HEK293T (cell line): ENCODE measurements at regions not wholly inside any gene's neighbourhood (a gene's known extent, or its start where the extent isn't known, plus 50 kb on each side); places are given as distances from the start of the nearest gene placed in this dataset.
"Not testable (repeated sequence)": the region's sequence is repeated elsewhere in the genome, so short reads cannot be mapped to it uniquely, and the experiment has no call there.

Source experiments
- CTCF ChIA-PET: fragments of 350-600 bp; formaldehyde crosslinking; extraction: SDS; loops from one replicate; lab custom pipeline; 2021; ENCODE audit warnings: antibody characterized with exemption, inconsistent platforms; lab: Yijun Ruan, JAX
- POLR2A ChIA-PET: fragments of 350-600 bp; formaldehyde crosslinking; extraction: SDS; loops from one replicate; lab custom pipeline; 2020; ENCODE audit warnings: antibody characterized with exemption, inconsistent platforms; lab: Yijun Ruan, JAX
- DNase-seq: peaks from one replicate; pipeline ENCODE4 v3.0.0; 2012; ENCODE audit warnings: mixed read lengths; ENCODE audit errors: extremely low spot score
- ARNT ChIP-seq: fragments of 450-650 bp; IDR thresholded peaks from 2 replicates; pipeline ENCODE4 v1.6.1; 2017; ENCODE audit warnings: mild to moderate bottlenecking
- BHLHE40 ChIP-seq: fragments of 450-650 bp; IDR thresholded peaks from 2 replicates; pipeline ENCODE4 v1.6.1; 2016; ENCODE audit warnings: mild to moderate bottlenecking, moderate library complexity, borderline replicate concordance
- CTBP1 ChIP-seq: fragments of 450-650 bp; IDR thresholded peaks from 2 replicates; pipeline ENCODE4 v1.6.1; 2016; ENCODE audit warnings: borderline replicate concordance
- ELF4 ChIP-seq: fragments of 450-650 bp; IDR thresholded peaks from 2 replicates; pipeline ENCODE4 v1.6.1; 2017; ENCODE audit warnings: antibody characterized with exemption
- FOXA1 ChIP-seq: fragments of 450-650 bp; IDR thresholded peaks from 2 replicates; pipeline ENCODE4 v1.6.1; 2016; ENCODE audit warnings: mild to moderate bottlenecking
- FOXK2 ChIP-seq: fragments of 450-650 bp; IDR thresholded peaks from 2 replicates; pipeline ENCODE4 v1.6.1; 2016; ENCODE audit warnings: mild to moderate bottlenecking
- FOXM1 ChIP-seq: fragments of 450-650 bp; IDR thresholded peaks from 2 replicates; pipeline ENCODE4 v1.6.1; 2017; ENCODE audit warnings: mild to moderate bottlenecking, borderline replicate concordance
- HDGF ChIP-seq: fragments of 450-650 bp; IDR thresholded peaks from 2 replicates; pipeline ENCODE4 v1.6.1; 2017; ENCODE audit warnings: antibody characterized with exemption, borderline replicate concordance
- L3MBTL2 ChIP-seq: fragments of 450-650 bp; conservative IDR thresholded peaks from 2 replicates; pipeline ENCODE4 v1.6.1; 2016; ENCODE audit warnings: mild to moderate bottlenecking
- LEF1 ChIP-seq: fragments of 450-650 bp; IDR thresholded peaks from 2 replicates; pipeline ENCODE4 v1.6.1; 2017; ENCODE audit warnings: mild to moderate bottlenecking, borderline replicate concordance
- NFRKB ChIP-seq: fragments of 450-650 bp; IDR thresholded peaks from 2 replicates; pipeline ENCODE4 v1.6.1; 2016; ENCODE audit warnings: mild to moderate bottlenecking, moderate library complexity
- SP1 ChIP-seq: fragments of 450-650 bp; IDR thresholded peaks from 2 replicates; pipeline ENCODE4 v1.6.1; 2017
- SUZ12 ChIP-seq: fragments of 450-650 bp; IDR thresholded peaks from 2 replicates; pipeline ENCODE4 v1.6.1; 2016; ENCODE audit warnings: mild to moderate bottlenecking
- TARDBP ChIP-seq: fragments of 450-650 bp; IDR thresholded peaks from 2 replicates; pipeline ENCODE4 v1.6.1; 2016
- ZNF384 ChIP-seq: fragments of 450-650 bp; IDR thresholded peaks from 2 replicates; pipeline ENCODE4 v1.6.1; 2016
- TF ChIP-seq, protein P1 (sequence below): fragments of 450-650 bp; IDR thresholded peaks from 2 replicates; pipeline ENCODE4 v1.6.1; 2016

DNA sequence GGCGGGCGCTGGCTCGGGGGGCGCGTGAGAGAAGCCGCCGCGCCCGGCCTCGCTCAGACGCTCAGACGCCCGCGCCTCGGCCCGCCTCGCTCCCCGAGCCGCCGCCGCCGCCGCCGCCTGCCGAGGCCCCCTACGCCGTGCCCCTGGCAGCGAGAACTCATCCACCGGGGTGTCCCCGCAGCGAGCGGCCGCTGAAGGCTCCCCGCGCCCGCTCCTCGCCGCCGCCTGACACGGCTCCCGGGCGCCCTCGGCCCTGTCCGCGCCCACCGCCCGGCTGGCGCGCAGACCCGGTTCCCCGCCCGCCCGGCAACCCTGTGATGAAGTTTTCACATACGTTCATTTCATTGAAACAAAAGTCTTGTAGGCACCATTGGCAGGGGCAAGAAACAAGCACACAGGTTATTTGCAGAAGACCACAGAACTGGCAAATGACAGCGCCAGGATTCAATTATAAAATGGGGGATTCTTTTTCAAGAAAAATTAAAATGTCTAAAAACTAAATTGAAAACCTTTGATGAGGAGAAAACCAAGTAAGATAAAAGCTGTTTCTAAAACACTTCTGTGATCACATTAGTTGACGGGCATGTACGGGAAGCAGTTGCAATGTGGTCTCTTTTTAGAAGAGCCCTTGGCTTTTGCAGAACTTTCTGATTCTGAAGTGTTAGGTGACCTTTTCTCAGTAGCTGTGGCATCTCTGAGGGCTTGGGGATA lies 50.5 kb upstream of the TUBA3D start:
- CTCF ChIA-PET, result no interaction called here
- DNase-seq, result no peak
- POLR2A ChIA-PET, result no interaction called here
- TF ChIP-seq ARNT (no peak), LEF1 (no peak), FOXM1 (no peak), L3MBTL2 (no peak), ZNF384 (no peak), CTBP1 (no peak), NFRKB (no peak), FOXA1 (no peak), SUZ12 (no peak), HDGF (no peak), BHLHE40 (no peak), ELF4 (no peak), SP1 (no peak)
- TF ChIP-seq, protein P1, sequence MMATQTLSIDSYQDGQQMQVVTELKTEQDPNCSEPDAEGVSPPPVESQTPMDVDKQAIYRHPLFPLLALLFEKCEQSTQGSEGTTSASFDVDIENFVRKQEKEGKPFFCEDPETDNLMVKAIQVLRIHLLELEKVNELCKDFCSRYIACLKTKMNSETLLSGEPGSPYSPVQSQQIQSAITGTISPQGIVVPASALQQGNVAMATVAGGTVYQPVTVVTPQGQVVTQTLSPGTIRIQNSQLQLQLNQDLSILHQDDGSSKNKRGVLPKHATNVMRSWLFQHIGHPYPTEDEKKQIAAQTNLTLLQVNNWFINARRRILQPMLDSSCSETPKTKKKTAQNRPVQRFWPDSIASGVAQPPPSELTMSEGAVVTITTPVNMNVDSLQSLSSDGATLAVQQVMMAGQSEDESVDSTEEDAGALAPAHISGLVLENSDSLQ, result no peak

DNA sequence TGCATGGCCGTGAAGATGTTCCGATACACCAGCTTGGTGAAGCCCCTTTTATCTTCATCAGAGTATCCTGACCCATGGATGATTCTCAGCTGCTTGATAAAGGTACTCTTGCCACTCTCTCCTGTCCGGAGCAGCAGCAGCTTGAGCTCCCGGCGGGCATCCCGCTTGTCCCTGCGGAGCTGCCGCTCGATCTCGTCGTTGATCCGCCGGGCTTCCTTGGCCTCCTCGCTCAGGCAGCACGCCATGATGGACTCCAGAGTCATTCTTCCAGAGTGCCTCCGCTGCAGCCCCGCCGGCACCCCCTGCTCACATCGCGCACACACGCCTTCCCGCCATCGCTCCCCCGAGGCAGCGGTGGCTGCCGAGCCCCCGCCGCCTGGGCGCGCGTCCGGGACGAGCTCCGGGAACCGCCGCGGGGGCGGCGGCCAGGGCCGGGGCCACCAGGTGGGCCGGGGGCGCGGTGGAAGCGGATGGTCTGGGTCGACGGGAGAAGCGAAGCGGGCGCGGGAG lies 51.3 kb upstream of the TUBA3D start:
- DNase-seq, POLR2A ChIA-PET, CTCF ChIA-PET: not testable (repeated sequence)

DNA sequence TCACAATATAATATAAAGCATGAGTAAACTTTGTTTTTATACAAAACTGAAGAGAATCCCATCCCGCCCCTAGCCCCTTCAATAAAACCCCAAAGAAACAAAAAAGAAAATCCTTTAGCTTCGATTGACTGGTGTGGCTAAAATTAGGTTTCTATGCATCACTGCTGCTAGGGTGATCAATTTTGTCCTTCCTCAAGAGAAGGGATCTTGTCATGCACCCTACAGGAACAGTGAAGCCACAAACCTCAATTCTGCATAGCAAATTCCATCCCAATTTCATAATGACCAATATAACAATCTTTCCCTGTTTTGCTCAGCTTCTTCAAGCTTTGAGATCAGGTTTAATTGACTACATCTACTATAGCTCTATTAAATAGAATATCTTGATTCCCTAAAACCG lies 55.2 kb upstream of the TUBA3D start:
- CTCF ChIA-PET, DNase-seq, POLR2A ChIA-PET: not testable (repeated sequence)

DNA sequence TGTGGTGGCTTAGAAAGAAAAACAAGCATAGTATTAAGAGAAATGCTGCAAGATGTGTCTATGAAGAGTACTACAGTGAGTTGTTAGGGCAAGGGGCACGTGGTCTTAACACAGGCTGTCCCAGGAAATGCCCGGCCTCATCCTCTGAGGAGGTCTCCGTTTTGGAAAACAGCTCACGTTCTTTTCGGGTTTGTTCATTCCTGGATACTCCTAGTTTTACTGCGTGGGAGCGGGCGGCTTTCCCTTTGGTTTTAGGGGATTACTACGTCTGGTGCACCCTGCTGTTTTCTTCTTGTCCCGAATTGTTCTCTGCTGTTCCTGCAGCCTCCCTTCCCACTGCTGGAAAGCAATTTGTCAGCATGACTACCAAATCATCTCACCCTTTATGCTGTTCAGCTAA lies 55.5 kb upstream of the RAB6D start:
- ChIA-PET CTCF (no interaction called here), POLR2A (no interaction called here)
- TF ChIP-seq TARDBP (no peak), L3MBTL2 (peak; percentile 65), SP1 (no peak)
- TF ChIP-seq, protein P1, result no peak
- DNase-seq, result peak; percentile 13

DNA sequence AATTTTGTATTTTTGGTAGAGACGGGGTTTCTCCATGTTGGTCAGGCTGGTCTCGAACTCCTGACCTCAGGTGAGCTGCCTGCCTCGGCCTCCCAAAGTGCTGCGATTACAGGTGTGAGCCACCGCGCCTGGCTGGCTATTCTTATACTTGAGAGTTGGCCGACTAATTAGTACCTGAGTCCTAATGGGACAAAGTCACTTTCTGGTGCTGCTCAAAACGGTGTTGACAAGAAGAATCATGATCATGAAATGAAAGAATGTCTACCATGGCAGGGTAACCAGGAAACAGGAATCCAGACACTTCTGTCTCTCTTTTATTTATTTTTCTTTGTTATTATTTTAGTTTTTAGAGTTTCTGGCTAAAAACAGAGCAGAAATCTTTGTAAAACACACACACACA lies 54.7 kb upstream of the RAB6D start:
- no peak for TF ChIP-seq HDGF
- TF ChIP-seq ZNF384, result no peak
- no peak for TF ChIP-seq TARDBP
- no peak for TF ChIP-seq ELF4
- TF ChIP-seq FOXA1, result no peak
- TF ChIP-seq CTBP1, result no peak
- TF ChIP-seq L3MBTL2, result no peak
- no peak for TF ChIP-seq SUZ12
- TF ChIP-seq NFRKB, result no peak
- no peak for TF ChIP-seq LEF1
- TF ChIP-seq SP1, result no peak
- TF ChIP-seq, protein P1, result no peak
- no peak for TF ChIP-seq ARNT
- TF ChIP-seq FOXK2, result no peak
- TF ChIP-seq FOXM1, result no peak
- no peak for TF ChIP-seq BHLHE40
- ChIA-PET POLR2A (no interaction called here), CTCF (no interaction called here)
- no peak for DNase-seq

DNA sequence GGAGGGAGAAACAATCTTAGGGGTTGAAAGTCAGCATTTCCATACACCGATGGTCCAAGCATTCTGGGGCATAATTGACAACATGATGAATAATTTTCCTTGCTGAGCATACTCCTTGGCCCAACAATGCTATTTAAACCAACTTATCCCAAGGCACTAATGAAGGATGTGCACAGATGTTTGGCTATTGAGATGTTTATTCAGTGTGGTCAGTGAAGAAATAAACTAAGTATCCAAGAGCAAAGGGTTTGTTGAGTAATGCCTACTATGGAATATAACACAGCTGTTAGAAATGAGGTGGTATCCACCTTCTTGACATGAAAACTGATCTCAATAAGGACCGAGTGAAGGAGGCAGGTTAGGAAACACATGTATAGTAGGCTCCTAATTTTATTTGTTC lies 53.9 kb upstream of the RAB6D start:
- TF ChIP-seq LEF1, result no peak
- no peak for TF ChIP-seq FOXM1
- no peak for TF ChIP-seq HDGF
- no peak for TF ChIP-seq BHLHE40
- TF ChIP-seq FOXA1, result no peak
- TF ChIP-seq FOXK2, result no peak
- no peak for TF ChIP-seq ARNT
- TF ChIP-seq L3MBTL2, result no peak
- TF ChIP-seq NFRKB, result no peak
- POLR2A ChIA-PET, result no interaction called here
- no peak for DNase-seq
- CTCF ChIA-PET, result no interaction called here

DNA sequence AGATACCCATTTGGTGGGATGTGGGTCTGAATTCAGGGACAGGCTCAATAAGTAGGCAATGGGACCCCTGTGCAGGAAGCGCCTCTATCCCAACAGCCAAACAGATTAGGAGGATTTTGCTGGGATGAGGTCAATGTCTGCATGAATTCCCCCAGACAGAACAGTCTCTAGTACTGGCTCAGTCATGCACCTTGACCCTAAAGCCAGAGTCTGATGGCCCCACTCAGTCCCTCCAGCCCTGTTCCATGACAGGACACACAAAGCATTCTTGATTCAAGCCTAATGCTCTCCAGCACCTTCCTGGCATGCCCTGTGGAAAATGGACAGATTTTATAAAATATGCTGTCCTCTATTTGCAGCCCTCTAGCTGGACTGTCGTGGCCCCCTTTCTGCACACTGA lies 49.8 kb upstream of the RAB6D start:
- ChIA-PET POLR2A (interaction anchor here (1.0 kb wide), 1 partner anchor 78 kb away, joined by 3 read pairs; no protein-coding TSS in a partner anchor), CTCF (interaction anchor here (1.2 to 1.3 kb wide), 2 partner anchors 256 to 259 kb away, joined by 3 to 5 read pairs; no protein-coding TSS in a partner anchor)
- TF ChIP-seq ELF4, result no peak
- no peak for TF ChIP-seq LEF1
- no peak for TF ChIP-seq FOXM1
- no peak for TF ChIP-seq SUZ12
- TF ChIP-seq L3MBTL2, result no peak
- no peak for TF ChIP-seq ARNT
- no peak for TF ChIP-seq BHLHE40
- no peak for TF ChIP-seq NFRKB
- TF ChIP-seq CTBP1, result no peak
- TF ChIP-seq FOXA1, result no peak
- no peak for TF ChIP-seq FOXK2
- no peak for TF ChIP-seq ZNF384
- no peak for TF ChIP-seq SP1
- TF ChIP-seq, protein P1, result no peak
- TF ChIP-seq TARDBP, result no peak
- no peak for TF ChIP-seq HDGF
- no peak for DNase-seq
